ENCODE measurements at regions not wholly inside any gene's neighbourhood (a gene's known extent, or its start where the extent isn't known, plus 50 kb on each side); places are given as distances from the start of the nearest gene placed in this dataset.

GRCh38 chr13:88908961-88909441 lies 1237.8 kb downstream of the SLITRK5 start:
- H3K4me2 ChIP-seq (ENCODE audit: insufficient read depth, low read length): no peak overlapping the region
- H2AFZ ChIP-seq (ENCODE audit: low read depth, low read length): no peak overlapping the region
- POLR2A ChIA-PET: no interaction called here
- H3K79me2 ChIP-seq (ENCODE audit: control insufficient read depth, insufficient read depth, low read length): no peaks in the 10 kb centered on the region
- ATAC-seq (no peak), DNase-seq (ENCODE audit: extremely low read depth in 1 of 4, low spot score in 3 of 4) (no peak), FAIRE-seq (no peak)
- no peaks in the 10 kb centered on the region for H3K36me3 ChIP-seq (ENCODE audit: control insufficient read depth, insufficient read depth, low read length)
- no TSS peak for BruUV-seq (replicated peaks)
- 0% methylated on average over 2 of the region's 2 CpGs for WGBS (ENCODE audit: insufficient coverage, low coverage, missing lambda C conversion rate)
- TF ChIP-seq PRMT5 (CRISPR knock-in tag; IDR thresholded peaks at IDR 0.05) (no peak), EHMT2 (IDR thresholded peaks at IDR 0.05) (no peak), CBFA2T2 (conservative IDR thresholded peaks at IDR 0.05) (no peak), GTF2A2 (tag; IDR thresholded peaks at IDR 0.05) (no peak), MEF2A (IDR thresholded peaks at IDR 0.05; ENCODE audit: control insufficient read depth, low read depth, low read length) (no peak), HOMEZ (CRISPR knock-in tag; IDR thresholded peaks at IDR 0.05) (no peak), ZNF311 (CRISPR knock-in tag; IDR thresholded peaks at IDR 0.05) (no peak)
- no peaks in the 10 kb centered on the region for H3K27me3 ChIP-seq (ENCODE audit: control insufficient read depth in 2 of 2, insufficient read depth in 2 of 2, low read length in 2 of 2)
- intact Hi-C loops (cut with micrococcal nuclease): no loop called here
- H3K9ac ChIP-seq (ENCODE audit: insufficient read depth in 1 of 2, low read depth in 2 of 2, low read length in 2 of 2): no peak overlapping the region
- CTCF ChIA-PET (ENCODE audit: low intra/inter-chr PET ratio): no interaction called here
- H3K9me1 ChIP-seq (ENCODE audit: control insufficient read depth, insufficient read depth, low read length): no peaks in the 10 kb centered on the region
- H4K20me1 ChIP-seq (replicated peaks; ENCODE audit: control insufficient read depth, insufficient read depth, low read length): no peaks in the 10 kb centered on the region
- no peak overlapping the region for H3K4me3 ChIP-seq
- no peaks in the 10 kb centered on the region for H3K9me3 ChIP-seq (replicated peaks; ENCODE audit: control insufficient read depth, insufficient read depth, low read depth, low read length)
- H3K27ac ChIP-seq (ENCODE audit: extremely low read depth, low read depth, low read length): no peak overlapping the region
- H3K4me1 ChIP-seq (replicated peaks in 1 of 2; ENCODE audit: control insufficient read depth in 2 of 2, insufficient read depth in 2 of 2, low read length in 2 of 2): no peaks in the 10 kb centered on the region
- in situ Hi-C loops (cut with MboI): no loop called here

Measured in K562 (cell line).